GM13976 (cell line): ENCODE measurements at regions not wholly inside any gene's neighbourhood (a gene's known extent, or its start where the extent isn't known, plus 50 kb on each side); places are given as distances from the start of the nearest gene placed in this dataset.

Source experiments
- DNase-seq: peaks from one replicate; pipeline ENCODE4 v3.0.0; 2012; ENCODE audit warnings: low spot score
- CTCF ChIP-seq: IDR thresholded peaks from 2 replicates; pipeline ENCODE4 v1.5.1; 2012; ENCODE audit warnings: borderline replicate concordance, mild to moderate bottlenecking; ENCODE audit not compliant: insufficient read depth; ENCODE audit errors: extremely low read depth, missing control alignments, control extremely low read depth
- in situ Hi-C: fragments of 300-500 bp; cut with MboI; formaldehyde crosslinking; loops from one replicate; pipeline ENCODE4 v1.12.0; 2022; ENCODE audit warnings: low sequenced_read_pairs, mixed read lengths, inconsistent platforms; ENCODE audit not compliant: unreplicated experiment

- peak; percentile 54 for DNase-seq
- in situ Hi-C loops: no loop called here
- no peak for TF ChIP-seq CTCF
Observed at GRCh38 chr6:14638906-14639761, 521.6 kb downstream of the CD83 start.

- TF ChIP-seq CTCF: no peak
- in situ Hi-C loops: no loop called here
- no peak for DNase-seq
Observed at GRCh38 chr6:14639983-14640599, 522.5 kb downstream of the CD83 start.

GRCh38 chr6:14640631-14641030 is 523.1 kb downstream of the CD83 start:
- in situ Hi-C loops: no loop called here
- no peak for DNase-seq
- no peak for TF ChIP-seq CTCF

GRCh38 chr6:14641423-14642135 is 524.0 kb downstream of the CD83 start:
- DNase-seq: no peak
- in situ Hi-C loops: no loop called here
- no peak for TF ChIP-seq CTCF

- DNase-seq: no peak
- in situ Hi-C loops: no loop called here
- TF ChIP-seq CTCF: no peak
Observed at GRCh38 chr6:14642136-14642505, 524.5 kb downstream of the CD83 start.

GRCh38 chr6:14642842-14643241 is 525.3 kb downstream of the CD83 start:
- no peak for TF ChIP-seq CTCF
- in situ Hi-C loops: no loop called here

More at GRCh38 chr6:14642842-14643241, 525.3 kb downstream of the CD83 start:
- DNase-seq: no peak
